Hypothalamus (tissue), 51 donors: ENCODE measurements at regions not wholly inside any gene's neighbourhood (a gene's known extent, or its start where the extent isn't known, plus 50 kb on each side); places are given as distances from the start of the nearest gene placed in this dataset.

Experiments
- DNase-seq, 51 donors: peaks; one replicate each; lab custom pipeline; 2025; lab: John Stamatoyannopoulos, UW

DNA sequence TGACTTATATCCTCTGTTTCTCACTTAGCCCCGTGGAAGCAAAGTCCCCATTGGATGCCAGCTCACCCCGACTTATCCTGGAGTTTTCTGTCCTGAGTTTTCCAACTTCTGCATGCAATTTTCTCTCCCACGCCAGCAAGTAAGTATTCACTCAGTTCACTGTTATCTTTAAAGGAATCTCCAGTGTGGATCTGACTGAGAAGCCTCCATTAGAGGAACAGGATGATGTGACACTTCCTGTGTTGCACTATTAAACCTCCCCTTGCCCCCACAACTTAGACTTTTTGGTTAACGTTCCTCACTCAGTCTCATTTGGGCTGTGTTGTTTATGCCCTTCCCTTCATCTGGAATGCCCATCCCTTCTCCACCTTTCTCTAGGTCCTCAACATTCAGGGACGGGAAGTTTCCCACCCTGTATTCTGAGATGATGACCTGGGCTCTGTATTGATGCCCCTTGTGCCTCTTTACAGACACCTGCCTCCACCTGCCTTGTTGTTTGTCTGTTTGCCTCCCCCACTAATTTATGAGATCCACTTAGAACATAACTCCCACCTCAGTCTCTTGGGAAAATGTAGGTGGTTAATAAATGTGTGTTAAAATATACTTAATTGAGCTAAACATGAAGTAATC is 536.1 kb upstream of the RAB6C start:
- DNase-seq, result peak in 1 of 51 donors; percentile 20

DNA sequence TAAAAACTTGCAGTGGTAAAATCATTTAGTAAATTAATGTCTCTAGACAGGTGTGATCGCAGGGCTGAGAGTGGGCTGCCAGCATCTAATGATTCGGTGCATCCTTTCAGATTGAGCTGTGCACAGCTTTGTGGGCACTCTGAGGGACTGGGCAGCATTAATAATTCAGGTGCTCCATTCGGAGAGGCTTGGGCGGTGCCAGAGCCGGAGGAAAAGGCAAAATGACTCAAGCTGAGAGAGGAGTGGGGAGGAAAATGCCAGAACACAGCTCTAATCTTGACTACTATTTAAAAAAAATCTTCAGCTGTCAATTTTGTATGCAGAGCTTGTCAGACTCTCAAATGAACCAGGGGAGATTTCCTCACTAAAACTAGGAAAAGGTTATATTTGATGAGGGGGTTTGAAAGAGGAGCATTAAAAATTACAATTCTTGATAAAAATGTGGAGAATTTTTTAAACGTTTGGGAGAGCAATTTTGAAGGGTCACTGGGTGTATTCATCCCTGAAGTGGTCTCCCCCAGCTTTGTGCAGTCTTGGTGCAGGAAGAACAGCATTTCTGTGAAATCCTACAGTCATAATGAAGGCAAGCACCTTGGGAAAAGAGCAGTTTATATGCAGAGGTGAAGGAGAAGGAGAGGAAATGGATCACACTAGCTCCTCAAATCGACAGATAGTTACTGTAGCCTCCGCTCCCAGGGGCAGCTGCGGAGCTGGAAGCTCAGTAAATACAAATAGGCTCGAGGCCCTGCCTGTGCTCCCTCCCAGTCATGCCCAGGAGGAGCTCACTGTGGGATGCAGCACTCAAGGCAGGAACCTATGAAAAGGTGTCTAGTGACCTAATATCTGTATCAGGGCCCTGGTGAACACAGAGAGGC is 535.4 kb upstream of the RAB6C start:
- DNase-seq, result no peak

DNA sequence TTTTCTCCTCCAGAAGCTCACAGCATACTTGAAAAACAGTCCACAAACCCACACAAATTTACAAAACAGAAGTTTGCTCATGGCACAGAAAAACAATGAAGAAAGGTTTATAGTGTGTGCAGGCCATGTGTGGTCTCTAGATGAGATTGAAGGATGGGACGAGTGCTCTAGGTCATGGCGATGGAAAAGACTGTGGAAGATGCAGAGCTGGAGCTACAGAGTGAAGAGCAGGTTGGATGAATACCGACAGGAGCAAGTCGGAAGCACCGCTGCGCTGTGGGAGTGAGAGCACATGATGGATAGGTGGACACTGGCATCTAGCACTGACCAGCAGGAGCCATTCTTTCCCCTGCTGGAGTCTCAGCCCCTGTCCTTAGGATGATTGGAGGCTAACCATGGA is 534.7 kb upstream of the RAB6C start:
- DNase-seq, result no peak

DNA sequence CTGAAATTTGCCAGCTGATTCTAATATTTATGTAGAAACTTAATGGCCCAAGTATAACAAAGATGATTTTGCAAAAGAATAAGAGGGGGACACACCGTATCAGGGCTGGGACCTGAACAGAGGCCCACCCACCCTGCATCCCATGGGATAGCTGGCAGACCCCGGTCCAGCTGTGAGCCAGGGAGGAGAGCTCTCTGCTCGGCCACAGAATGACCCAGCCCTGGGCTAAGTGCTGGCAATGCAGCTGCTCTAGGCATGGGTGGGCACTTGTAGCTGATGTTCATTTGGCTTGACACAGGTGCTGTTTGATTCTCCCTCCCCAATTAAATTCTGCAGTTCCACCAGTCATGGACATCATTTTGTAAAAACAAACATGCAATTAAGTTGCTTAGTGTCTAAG is 522.8 kb upstream of the RAB6C start:
- DNase-seq, result no peak

DNA sequence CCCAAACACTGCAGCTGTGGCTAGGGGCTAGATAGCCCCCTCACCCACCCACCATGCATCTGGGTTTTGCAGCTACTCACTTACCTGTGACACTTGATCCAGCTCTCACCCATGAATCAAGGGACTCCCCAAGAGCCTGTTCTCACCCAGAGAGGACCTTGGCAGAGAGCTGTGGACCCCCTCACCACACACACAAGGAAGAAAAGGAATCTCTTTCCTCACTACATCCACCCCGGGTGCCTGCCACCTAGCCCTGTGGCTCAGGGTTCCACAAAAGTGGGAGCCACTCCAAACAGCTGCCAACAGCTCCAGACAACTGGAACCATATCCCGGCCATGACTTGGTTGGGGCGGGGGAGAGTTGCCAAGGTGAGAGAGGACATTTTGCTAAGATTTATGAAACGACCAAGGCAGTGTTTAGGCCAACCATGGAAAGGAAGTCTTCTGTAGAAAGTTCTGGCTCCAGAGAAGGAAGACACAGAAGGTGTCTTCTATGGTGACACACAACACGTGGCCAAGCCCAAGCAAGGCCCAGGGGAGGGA is 522.1 kb upstream of the RAB6C start:
- DNase-seq, result no peak

DNA sequence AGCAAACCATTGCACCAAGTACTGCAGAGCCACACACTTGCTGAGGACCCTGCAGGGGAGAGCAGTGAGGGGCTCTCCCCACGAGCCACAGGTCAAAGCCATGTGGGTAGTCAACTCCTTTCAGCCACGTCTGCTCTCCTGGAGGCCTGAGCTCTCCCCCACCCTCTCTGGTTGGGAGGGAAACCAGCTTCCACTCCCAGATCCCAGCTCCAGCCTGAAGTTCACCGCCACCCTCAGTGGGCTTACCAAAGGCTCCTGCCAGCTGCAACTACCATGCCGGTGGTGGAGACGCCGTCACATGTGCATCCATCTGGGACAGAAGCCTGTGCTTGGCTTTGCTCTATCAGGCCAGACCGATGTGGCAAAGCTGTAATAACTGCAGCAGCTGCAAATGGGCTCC is 521.5 kb upstream of the RAB6C start:
- no peak for DNase-seq

DNA sequence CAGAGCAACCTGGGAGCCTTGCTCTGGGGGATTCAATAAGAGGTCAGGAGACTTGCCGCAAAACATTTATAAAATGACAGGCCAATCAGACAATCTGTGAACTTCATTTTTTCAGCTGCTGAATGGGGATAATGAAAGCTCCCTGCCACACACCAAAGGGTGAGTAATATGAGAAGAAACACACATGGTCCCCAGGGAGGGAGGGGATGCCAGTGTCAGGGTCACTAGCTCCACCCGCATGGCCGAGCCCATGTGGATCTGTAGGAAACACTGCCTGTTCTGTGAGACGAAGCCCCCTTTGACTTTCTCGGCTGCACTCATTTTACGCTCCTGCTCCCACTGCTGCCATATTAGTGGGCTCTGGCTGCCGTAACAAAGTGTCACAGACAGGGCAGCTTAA is 521.0 kb upstream of the RAB6C start:
- DNase-seq, result no peak

DNA sequence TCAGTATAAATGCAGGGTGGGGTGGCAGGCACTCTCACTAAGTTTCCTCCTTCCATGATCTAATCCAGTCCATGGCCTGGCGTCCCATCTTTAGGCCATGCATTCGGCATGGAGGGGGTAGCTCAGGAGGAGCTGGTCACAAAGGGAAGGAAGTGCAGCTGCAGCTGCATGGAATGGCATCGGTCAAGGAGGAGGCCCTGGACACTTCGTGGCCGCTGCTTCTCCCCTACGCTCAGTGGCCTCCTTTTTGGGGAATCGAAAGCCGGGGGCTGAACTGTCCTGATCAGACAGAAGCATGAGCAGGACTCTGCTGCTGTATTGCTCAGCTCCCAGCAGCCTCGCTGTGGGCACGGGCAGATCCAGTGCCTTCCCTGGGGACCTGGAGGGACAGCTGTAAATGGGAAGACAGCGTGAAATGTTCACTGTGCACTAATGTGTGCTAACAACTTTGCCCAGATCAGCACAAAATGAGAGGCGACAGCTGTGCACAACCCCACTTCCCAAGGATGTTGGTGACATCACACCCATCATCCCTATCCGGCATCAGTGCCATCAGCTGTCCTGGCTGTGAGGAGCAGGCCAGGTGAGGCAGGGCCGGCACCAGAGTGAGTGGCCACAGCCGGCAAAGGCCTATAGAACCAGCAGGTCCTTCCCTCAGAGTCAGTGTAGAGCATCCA is 520.1 kb upstream of the RAB6C start:
- DNase-seq, result peak in 5 of 51 donors; percentile 9 to 16 (median 10)

DNA sequence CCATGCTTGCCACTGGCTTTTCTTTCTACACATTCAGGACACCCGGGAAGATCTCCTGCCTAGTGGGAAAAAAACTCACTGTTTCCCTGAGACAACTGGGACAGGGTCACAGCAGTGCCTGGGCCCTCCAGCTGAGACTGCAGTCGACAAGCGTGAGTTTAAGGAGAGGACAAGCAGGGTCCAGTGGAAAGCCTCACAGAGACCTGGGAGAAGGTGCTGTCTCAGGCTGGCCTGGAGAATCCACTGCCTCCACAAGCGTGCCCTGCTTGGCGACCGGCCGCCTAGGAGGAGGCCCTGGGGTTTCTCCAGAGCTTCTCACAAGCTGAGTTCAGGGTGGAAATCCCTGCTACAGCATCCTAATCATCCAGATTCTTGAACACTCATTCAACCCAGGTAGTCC is 519.6 kb upstream of the RAB6C start:
- no peak for DNase-seq

DNA sequence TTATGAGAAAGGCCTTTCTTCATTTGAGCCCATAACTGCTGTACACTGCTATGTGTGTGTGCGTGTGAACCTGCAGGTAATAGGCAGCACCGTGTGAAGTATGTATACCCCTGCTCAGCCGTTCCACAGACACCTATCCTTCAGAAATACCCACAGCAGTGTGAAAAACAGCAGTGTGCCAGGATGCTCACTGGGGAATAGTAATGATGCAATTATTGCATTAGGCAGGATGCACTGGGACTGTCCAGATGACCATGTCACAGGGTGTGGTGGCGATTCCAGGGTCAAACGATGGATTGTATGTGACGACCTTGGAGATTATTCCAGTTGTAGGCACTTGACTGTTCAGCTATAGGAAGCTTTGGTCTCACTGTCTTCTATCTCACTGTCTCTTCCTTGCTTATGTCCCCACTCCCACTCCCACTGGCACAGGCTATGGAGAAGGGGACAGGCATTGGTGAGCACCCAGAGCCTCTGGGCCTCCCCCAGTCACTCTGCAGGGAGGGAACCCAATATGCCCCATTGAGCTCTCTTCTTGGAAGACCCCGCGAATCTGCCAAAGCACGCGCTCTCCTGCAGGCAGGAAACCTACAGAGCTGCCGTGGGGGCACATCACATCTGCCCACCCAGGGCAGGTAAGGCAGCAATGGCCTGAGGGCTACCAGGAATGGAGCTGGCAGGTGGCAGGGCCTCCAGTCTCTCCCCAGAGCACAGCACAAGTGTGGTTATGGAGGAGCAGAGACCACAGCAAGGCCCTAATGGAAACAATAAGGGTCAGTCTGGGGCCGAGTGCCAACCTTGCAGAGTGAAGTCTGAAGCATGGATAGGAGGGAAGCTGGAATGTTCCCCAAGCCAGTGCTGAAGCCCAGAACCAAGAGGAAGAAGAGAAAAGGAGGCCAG is 518.9 kb upstream of the RAB6C start:
- DNase-seq, result no peak

DNA sequence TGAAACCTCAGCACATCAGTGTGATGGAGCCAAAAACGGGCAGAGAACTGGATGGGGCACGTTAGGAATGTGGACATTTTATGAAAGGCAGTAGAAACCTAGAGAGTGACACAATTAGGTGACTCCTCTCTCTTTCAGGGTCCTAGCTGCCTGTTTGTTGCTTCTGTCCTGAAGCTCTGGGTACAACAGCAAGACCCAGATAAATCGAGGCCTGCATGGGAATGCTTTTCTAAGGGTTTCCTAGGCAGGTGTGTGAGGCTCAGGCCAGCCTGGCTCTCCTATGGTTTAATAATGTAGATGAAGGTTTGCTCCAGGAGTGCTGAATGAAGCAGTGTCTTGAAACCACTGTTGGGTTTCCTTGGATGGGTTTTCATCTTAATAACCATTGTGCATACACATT is 517.1 kb upstream of the RAB6C start:
- no peak for DNase-seq

DNA sequence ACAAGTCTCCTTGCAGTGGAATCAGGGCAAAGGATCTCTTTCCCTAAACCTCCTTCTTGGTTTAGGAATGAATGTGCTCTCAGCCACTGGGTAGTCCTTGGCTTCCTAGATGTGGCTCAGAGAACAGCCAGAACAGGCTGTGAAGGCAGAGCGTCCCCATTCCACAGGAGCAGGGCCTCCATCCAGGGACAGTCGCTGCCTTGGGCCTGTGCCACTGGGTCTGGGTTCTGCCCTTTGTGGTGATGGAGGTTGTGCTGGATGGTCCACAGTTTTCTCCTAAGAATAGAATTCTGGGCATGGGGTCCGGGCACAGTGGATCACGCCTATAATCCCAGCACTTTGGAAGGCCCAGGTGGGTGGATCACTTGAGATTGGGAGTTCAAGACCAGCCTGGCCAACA is 516.5 kb upstream of the RAB6C start:
- DNase-seq, result no peak

DNA sequence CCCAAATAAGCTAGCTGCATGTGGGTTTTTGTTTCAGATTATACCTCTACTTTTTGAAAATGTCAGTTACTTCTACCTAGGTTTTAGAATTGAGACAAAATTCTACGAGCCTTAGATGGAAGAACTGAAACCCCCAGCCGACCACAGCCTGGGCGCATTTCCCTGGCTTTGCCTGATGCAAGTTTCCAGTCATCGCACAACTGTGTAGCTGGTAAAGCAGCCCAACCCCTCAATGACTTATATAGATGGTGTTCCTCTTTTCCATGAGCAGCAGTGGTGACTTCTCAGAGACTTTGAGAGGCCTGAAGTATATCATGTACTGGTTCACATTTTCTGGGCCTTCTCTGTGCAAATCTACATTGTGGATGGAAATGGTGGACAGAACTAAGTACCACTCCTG is 515.4 kb upstream of the RAB6C start:
- peak in 5 of 51 donors; percentile 5 to 18 (median 9) for DNase-seq

DNA sequence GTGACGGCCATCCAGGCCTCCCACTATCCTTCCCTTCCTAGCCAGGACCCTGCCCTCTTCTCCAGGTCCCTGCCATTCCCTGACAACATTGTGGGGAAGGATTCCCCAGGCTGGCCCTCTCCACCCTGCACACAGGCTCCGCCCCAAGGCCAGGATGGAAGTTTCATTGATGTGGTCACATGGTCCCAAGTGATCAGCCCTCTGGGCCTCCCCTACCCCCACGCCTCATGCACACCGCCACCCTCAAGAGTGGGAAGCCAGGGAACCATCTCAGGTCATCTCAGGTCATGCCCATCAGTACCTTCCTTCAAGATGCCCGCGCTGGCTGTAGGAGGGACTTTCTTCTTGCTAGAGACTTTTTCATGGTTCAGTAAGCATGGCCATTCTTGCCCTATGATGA is 514.8 kb upstream of the RAB6C start:
- DNase-seq, result no peak

DNA sequence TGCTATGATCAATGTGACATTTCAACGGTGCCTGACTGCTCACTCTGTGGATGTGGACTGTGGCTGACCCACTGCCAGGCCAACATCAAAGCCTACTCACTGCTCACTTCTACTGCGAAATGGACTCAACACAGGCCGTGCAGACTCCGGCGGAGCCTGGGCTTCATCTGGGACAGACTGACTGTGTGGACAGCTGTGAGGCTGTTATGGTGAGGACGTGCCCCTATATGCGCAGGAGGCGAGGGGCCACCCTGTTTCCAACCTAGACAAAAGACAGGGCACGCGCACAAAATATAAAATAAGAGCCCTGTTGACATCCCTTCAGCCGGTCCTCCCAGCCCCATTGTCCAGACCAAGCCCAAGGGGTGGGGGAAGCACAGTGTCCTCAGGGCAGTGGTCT is 514.4 kb upstream of the RAB6C start:
- DNase-seq, result no peak

DNA sequence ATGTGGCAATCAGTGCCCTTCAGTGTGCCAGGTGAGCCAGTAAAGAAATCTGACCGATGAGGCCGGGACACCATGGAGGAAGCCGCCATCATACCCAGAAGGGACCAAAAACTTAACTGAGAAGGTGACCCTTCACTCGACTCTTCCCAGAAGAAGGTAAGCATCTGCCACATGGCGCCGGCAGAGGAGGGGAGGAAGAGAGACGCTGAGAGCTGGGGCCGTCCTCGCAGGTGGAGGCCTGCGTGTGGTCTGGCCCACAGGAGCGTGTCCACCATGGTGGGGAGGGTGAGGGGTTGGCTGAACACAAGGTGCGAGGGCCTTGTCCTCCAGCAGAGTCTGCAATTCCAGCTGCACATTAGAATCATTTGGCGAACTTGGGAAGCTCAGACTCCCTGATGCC is 513.1 kb upstream of the RAB6C start:
- DNase-seq, result no peak

DNA sequence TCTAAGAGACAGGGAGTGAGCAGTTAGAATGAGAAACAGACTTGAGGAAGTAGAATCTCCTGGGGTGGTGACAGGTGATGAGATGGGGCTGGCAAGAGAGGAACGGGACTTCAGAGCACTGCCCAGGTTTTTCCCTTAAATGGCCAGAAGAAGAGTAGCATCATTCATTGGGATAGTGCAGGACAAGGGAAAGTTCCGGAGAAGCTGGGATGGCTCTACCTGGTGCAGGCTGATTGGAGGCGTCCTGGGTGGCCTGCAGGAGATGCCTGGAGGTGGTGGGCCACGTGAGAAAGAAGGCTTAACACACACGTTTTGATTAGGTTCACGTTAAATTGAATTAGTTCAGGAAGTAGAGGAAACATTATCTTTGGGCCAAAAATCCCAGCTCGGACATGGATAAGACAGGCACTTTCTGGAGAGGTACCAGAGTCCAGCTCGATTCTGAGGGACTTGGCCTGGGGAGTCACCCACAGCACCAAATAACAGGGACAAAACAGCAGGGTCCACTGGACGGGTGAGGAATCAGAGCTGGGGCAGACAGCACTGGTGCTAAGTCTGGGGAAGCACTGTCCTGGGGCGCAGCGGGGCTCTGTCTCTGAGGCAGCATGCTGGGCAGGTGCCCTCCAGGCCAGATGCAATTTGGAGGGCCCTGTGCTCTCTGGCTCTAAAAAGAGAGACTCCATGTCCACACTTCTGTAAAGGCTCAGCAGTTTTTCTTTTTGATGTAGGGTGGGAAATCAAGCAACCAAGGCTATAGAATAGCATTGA is 512.3 kb upstream of the RAB6C start:
- no peak for DNase-seq

DNA sequence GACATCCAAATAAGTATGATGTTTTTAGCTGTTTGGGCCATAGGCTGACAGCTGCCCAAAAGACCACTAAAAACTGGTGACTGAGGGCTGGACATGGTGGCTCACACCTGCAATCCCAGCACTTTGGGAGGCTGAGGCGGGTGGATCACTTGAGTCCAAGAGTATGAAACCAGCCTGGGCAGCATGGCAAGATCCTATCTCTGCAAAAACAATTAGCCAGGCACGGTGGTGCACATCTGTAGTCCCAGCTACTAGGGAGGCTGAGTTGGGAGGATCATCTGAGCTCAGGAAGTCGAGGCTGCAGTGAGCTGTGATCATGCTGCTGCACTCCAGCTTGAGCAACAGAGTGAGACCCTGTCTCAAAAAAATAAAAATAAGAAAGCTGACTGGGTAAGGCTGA is 511.5 kb upstream of the RAB6C start:
- DNase-seq, result no peak

DNA sequence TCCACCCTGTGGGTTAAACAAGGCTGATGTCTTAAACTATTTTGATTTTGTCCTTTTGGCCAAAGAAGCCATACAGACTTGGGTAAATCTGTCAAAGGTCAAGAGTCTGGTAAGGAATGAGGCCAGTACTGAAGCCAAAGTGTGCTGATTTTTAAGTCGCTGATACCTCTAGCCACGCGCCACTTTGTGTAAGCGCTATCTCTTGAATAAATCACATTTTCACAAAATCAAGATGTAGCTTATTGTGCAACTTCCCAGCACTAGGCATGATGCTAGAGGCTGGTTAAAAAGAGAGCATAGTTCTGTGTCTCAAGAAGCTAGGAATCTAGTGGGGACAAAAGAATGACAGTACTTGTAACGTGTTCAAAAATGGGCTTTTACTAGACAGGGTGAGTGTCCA is 510.6 kb upstream of the RAB6C start:
- DNase-seq, result no peak

DNA sequence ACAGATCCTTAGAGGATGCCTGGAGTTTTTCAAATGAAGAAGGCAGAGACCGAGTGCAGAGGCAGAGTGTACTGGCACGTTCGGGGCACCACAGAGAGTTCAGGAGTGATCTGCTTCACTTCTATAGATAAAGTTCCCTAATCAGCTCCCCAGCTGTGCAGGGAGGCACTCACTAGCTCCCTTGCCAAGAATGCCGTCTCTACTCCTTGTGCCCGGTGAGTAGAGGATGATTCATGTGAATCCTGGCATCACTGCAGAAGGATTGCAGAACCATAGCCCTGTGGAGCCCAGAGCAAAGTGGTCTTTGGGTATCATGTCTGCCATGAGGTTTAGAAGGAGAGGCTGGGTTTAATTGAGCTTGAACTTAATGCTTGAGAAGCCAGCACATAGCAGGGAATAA is 510.1 kb upstream of the RAB6C start:
- peak in 1 of 51 donors; percentile 34 for DNase-seq
